DND-41 (cell line): ENCODE measurements at regions not wholly inside any gene's neighbourhood (a gene's known extent, or its start where the extent isn't known, plus 50 kb on each side); places are given as distances from the start of the nearest gene placed in this dataset.

Experiments
- CTCF ChIP-seq: IDR thresholded peaks from 2 replicates; pipeline ENCODE4 v1.5.1; 2012; ENCODE audit warnings: borderline replicate concordance, low read length, moderate library complexity, mild to moderate bottlenecking; ENCODE audit not compliant: poor library complexity, severe bottlenecking; ENCODE audit errors: extremely low read depth
- EZH2 ChIP-seq: IDR thresholded peaks from 3 replicates; pipeline ENCODE4 v1.6.1; 2012; ENCODE audit warnings: borderline replicate concordance, low read depth, mild to moderate bottlenecking, moderate library complexity, low read length, inconsistent platforms; ENCODE audit not compliant: severe bottlenecking

GRCh38 chr12:92581604-92582003 lies 121.2 kb upstream of the PLEKHG7 start:
- TF ChIP-seq CTCF (no peak), EZH2 (no peak)
